OCI-M2 (cell line): ENCODE measurements at regions not wholly inside any gene's neighbourhood (a gene's known extent, or its start where the extent isn't known, plus 50 kb on each side); places are given as distances from the start of the nearest gene placed in this dataset.

Experiments used
- DNase-seq: peaks from one replicate; lab custom pipeline; 2025; ENCODE audit not compliant: unreplicated experiment; lab: John Stamatoyannopoulos, UW

DNA sequence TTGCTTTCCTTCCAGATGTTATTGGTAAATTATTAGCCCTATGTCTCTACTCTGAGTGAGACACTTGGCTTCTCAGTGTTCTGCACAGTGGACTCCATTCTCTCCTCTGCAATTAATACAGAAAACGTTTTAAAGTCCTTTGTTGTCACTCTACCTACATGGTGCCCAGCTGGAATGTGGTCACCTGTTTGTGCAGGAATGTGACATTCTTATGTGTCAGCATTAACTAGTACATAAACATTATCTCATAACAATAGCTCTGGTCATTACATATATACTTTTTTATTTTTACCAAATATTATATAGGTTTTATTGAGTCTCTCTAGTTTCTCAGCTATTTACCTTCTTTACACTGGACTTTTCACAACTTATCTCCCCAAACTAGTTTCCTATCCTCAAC is 147.0 kb upstream of the KCNMB2 start:
- DNase-seq: no peak

DNA sequence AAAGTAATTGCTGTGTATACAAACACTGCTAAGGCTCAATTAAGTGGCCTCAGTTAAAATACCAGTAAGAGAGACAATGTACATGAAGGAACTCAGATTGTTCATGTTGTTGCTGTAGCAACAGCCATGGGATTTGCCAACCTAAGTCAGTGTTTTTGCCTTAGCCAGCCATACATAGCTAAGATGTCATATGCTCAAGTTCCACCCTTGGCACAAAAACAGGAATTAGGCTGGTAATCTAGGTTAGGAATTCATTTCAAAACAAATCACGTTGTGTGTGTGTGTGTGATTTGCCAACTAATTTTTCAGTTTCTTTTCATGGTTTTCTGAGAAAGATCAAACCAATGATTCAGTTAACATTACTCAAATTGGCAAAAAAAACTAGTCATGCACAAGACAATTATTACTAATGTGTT is 143.7 kb upstream of the KCNMB2 start:
- no peak for DNase-seq

DNA sequence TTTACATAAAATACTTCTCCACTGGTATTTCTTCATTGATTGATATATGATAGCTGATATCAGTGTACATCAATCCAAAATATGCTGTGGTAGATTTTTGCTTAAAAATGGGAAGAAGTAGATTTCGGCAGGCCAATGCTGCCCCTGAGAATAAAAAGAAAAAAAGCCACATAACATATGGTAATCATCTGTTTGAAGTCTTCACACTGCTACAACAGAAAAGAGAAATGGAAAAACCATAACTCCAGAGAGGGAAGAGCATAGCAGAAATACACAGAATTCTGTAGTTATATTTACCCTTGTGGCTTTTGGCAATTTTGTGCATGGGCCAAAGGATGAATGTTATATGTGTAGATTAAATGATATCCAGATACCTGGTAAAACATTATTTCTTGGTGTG is 143.1 kb upstream of the KCNMB2 start:
- DNase-seq: no peak

DNA sequence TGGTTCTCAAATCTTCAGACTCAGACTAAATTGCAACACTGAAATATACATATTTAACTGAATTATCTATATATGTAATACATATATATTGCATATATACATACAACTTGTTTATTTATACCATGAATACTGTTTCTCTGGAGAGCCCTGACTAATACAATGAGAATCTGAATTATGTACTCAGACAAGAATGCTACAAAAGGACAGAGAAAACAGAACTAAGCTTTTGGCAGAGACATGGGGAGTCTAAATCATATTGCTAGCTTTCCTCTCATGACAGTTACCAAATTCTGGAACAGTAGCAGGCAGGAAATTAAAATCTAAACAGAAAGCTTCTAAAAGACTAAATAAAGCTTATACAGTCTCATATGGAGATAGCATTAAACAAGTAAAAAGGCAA is 142.4 kb upstream of the KCNMB2 start:
- DNase-seq: no peak

DNA sequence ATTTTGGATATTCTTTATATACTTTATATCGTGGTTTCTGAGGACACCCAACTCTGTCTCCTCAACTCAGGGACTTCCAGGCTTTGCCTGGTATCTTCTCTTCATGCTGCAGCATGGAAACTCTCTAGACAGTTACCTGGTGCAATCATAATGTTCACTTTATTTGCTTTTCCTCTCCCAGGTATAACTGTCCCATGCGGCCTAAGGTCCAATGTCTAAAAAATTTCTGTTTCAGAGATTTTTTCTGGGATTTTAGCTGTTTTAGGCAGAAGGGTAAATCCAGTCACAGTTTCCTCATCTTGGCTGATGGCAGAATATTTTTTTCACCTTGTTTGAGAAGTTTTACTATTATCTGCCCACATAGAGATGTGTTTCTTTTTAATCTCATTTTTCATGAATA is 139.9 kb upstream of the KCNMB2 start:
- no peak for DNase-seq

DNA sequence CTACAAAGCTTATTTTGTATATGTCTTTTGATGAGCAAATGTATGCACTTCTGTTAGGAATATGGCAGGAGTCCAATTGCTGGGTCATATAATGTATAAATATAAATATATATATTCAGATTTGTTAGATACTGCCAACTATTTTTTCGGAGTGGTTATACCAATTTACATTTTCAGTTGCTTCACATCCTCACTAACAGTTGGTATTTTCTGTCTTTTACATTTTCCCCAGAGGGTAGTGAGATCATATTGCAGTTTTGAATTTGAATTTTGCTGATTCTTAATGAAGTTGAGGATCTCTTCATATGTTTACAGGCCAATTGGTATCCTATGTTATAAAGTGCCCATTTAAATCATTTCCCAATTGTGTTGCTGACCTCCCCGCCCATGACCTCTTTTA is 139.0 kb upstream of the KCNMB2 start:
- no peak for DNase-seq

DNA sequence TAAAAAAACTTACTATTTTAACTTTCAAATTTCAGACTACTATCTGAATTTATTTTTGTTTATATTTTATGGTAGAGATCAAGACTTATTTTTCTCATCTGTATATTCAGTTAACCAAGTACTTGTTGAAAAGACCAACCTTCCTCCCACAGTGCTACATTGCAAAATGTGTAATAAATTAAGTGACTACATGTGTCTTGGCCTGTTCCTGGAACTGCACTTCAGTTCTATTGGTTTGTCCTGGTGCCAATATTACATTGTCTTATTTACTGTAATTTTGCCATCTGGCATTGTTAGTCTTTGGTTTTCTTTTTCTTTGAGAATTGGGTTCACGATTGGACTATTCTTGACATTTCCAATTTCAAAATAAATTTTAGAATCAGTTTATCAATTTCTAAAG is 138.4 kb upstream of the KCNMB2 start:
- no peak for DNase-seq

DNA sequence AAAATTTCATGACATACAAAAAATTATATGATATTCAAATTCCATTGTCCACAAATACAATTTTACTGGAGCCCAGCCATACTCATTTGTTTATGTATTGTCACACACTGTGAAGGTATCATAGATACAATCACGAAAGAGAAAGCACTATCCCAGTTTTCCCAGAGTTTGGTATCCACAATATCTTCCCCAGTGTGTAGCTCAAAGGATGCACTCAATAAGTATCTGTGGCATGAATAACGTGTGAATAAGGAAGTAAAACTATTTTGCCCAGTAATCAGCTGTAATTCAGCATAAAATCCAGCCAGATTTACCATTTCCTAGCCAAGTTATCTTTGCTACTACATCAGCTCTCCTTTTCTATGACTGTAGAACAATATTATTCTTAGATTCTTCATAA is 131.3 kb upstream of the KCNMB2 start:
- no peak for DNase-seq

DNA sequence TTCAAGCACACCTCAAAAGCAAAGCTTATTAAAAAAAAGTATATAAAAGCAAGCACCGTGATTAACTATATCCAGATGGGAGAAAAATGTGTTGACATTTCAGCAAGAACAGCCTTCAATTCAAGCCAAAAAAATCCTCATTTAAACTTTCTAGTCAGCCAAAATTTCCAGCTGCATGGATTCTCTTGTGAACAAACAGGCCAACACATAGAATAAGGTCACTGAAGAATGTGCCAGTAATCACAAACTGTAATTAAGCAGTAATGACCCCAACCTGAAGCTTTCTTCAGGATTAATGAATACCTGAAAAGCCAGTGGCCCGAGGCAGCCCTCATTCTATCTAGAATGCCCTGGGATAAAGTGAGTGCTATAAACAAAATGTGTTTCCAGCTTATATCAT is 130.7 kb upstream of the KCNMB2 start:
- DNase-seq: no peak

DNA sequence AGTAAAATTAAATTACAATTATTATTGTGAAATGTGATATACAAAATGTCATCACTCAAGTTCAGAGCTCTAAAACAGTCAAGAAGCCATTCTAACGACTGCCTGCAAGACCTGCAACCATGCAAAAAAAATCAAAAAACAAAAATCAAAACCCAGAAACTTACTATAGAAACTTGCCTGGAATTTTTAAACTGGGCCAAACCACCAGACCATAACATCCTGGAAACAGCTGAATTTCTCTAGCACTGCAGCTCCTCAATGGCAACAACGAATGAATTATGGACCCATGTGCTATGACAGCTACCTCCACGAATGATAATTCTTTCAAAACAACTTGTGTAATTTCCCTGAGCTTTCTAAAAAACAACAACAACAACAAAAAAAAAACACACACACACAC is 130.0 kb upstream of the KCNMB2 start:
- DNase-seq: no peak

DNA sequence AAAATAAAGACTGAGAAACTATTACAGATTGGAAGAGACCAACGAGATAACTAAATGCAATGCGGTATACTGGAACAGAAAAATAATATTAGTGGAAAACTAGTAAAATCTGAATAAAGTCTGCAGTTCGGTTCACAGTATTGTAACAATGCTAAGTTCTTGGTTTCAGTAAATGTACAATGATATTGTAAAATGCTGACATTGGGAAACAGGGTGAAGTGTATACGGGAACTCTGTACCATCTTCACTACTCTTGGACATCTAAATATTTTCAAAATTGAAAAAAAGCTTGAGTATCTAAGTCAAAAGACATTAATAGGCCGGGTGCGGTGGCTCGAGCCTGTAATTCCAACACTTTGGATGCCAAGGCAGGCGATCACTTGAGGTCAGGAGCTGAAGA is 120.9 kb upstream of the KCNMB2 start:
- no peak for DNase-seq

DNA sequence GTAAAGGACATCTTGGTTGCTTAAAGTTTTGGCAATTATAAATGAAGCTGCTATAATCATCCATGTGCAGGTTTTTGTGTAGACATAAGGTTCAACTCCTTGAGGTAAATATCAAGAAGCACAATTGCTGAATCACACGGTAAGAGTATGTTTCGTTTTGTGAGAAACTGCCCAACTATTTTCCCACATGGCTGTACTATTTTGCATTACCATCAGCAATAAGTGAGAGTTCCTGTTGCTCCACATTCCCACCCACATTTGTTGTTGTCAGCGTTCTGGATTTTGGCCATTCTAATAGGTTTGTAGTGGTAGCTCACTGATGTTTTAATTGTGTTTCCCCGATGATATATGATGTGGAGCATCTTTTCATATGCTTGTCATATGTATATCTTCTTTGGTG is 118.5 kb upstream of the KCNMB2 start:
- DNase-seq: no peak

DNA sequence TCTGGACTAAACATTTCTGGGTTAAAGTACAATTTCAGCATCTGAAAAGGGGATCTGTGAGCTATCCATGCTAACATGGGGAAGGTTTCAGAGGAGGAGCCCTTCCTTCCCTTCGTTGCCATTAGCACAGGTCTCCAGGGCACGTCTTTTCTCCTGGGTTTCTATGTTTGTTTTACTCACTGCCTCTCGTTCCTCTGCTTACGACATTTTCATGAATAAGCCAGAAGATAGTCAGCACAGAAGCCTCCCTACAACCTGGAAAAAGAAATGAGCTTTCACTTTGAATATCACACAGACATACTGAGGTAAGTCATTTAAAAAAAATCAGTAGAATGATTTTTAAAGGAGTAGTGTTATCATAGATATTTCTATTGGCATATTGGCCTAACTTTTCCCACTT is 117.2 kb upstream of the KCNMB2 start:
- no peak for DNase-seq

DNA sequence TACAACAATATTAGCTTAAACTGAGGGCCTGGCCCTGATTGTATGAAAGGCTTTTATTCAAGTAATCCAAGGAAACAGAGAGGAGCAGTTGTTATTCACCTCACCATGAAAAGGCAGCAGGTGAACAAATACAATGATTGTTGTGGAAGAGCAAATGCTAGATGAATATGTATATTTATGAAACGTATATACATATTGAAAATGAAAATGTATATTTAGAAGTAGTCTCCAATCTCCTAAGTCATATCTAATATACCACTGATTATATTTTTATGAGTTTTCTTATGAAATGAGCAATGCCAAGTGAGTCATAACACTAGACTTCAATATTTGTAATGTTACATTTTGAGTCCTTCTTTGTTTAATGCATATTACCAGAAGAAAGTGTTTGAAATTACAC is 116.2 kb upstream of the KCNMB2 start:
- no peak for DNase-seq

DNA sequence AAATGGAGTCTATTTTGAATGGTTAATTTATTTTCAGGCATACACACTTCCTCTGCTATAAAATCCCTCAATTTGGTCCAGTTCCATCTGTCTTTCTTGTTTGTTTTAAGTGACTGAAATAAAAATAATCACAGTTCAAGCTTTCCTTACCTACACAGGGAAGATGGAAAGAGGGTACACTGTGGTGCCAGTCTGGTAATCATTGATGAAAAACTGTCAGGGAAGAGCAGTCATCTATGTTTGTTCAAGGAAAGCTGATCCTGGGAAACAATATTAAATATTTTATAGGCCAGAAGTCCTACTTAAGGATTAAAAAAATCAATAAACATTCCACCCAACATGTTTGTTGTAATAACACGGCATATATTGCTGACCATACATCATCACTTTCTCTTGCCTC is 115.2 kb upstream of the KCNMB2 start:
- no peak for DNase-seq

DNA sequence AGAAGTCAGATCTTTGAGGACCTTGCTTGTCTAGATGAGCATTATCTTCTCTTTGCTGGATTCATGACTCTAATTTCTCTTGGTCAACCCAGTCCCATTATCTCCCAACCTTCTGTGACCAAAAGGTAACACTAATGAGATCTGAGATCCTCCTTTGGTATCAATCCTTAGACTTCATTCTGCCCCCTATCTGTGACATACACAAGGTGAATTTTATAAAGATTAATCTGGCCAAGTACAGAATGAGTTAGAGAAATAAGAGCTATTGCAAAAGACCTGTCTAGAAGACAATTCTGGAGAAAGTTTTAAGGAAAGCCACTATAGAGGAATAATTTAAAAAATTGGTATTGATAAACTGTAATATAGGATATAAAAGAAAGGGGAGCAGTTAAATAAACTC is 113.8 kb upstream of the KCNMB2 start:
- DNase-seq: no peak

DNA sequence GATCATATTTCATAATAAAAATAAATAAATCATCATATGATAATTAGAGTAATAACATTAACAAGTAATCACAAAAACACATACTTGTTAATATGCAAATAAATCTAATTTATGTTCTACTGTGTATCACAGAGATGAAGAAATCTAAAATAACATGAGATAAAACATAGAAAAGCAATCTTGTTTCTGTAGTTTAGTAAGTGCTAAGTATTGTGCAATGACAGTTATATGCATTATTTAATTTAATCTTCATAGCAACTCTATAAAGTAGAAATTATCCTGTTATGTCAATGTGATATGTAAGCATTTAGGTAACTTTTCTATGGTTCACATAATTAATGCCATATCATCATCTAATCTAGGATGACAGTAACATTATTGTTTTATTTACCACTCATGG is 108.2 kb upstream of the KCNMB2 start:
- DNase-seq: no peak

DNA sequence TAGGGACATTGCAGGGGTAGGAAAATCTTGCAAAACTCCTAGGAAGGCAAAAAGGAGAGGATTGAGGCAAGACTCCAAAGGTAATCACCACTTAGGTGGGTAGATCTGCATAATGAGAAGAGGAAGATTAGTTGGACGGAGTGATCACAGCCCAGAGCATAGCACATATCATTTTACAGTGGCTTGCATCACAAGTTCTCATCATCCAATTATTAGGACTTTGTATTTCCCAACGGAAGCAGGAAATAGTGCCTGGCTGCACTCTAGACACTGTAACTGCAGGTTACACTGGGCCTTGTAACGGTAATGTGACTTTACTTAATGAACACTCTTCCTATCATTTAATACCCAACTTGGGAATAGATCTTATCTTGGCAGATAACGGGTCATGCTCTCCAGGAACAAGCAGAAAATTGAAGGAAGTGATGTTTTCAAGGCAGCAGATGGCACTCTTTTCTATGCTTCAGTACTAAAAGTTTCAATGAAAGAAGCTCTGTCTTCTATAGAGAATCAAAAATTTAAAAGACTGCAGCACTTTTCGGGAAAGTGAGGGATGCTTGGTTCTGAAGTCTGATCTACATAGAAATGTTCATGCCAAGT is 101.9 kb upstream of the KCNMB2 start:
- DNase-seq: no peak

DNA sequence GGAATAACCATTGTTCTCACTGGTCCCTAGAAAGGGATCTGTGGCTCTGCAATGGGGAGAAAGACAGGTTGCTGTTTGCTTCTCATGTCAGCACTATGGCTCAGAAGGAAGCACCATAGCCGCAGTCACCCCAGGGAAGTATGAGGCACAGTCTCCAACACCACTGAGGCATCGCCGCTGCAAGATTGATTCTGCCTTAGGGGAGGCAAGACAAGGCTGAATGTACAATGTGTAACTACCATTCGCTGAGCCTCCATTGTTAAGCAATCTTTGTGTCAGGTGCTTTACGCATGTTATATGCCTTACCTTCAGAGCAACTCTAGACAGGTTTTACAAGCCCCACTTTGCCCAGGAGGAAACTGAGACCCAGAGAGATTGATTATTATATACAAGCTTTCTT is 100.7 kb upstream of the KCNMB2 start:
- no peak for DNase-seq

DNA sequence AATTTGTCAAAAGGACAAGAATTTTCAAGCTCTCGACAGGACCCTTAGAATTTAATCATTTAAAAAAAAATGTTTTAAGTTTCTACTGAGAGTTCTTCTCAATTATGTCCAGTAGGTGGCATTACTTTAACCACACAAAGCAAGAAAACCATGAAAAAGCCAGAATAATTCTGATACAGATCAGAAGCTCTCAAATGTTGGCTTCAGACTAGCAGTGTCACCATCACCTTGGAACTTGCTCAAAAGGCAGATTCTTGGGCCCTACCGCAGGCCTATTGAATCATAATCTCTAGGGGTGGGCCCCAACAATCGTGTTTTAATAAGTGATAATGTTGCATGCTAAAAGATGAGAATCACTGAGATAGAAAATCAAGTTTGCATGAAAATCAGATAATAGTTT is 99.5 kb upstream of the KCNMB2 start:
- DNase-seq: no peak

DNA sequence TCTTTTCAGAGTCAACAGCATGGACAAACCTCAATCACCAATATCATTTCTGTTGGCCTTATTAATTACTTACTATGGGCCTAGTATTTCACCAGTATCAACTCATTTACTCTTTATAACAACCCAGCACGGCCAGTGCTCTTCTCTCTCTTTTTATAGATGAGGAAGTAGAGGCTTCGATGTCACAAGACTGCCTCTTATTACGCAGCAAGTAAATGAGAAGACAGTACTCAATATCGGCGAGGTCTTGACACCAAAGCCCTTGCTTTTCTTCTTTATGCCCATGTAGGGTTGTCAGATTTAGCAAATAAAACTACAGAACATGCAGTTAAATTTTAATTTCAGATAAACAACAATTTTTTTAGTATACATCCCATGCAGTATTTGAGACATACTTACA is 99.0 kb upstream of the KCNMB2 start:
- DNase-seq: no peak

DNA sequence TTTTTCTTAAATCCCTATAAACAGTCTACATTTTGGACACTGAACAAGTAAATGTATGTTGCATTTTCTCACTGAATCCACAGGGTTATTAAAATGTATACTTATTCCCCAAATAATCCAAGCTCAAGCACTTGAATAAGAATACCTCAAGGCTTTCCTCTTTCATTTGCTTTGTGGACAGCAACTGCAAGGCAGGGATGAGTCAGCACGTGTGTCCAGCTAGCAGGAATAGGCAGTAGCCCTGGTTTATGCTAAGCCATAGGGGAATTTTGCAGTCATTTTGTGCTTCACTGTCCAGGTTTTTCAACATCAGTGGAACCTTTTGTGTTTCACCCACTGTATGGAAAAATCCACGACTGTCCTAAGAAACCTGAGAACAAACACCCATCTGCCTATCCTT is 96.7 kb upstream of the KCNMB2 start:
- DNase-seq: no peak

DNA sequence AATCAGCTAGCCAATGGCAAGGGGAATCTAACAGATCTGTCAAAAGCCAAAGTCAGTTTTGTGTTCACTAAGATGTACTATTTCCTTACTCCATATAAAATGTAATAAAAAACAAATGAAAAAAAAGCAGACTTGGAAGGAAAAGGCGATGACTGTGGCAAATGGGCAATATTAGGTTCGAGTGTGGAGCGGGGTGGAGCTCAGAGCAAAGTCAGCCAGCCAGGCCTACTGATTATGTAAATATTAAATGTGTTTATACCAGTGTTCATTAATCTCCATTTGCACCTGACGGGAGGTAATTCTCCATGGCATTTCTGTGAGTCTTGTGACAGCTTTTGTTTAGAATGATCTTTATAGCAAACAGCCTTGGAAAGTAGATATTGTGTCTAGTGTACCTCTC is 96.2 kb upstream of the KCNMB2 start:
- DNase-seq: no peak

DNA sequence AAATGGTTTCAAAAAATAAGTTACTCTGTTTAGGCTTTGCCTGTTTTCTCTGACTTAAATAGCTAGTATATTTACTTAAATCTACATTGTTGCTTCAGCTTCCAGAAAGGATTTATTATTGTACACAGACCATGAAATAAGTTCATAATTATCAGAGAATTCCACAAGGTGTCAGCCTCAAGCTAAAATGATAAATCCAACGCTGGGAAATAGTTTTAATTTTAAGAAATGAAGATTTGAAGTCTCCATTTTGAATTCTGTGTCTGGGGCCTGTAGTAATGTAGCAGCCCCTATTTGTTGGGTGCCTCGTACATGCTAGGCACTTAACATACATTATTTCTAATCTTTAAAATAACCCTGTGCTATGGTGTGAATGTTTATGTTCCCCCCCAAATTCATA is 92.6 kb upstream of the KCNMB2 start:
- no peak for DNase-seq
